ENCODE measurements at regions not wholly inside any gene's neighbourhood (a gene's known extent, or its start where the extent isn't known, plus 50 kb on each side); places are given as distances from the start of the nearest gene placed in this dataset.

DNA sequence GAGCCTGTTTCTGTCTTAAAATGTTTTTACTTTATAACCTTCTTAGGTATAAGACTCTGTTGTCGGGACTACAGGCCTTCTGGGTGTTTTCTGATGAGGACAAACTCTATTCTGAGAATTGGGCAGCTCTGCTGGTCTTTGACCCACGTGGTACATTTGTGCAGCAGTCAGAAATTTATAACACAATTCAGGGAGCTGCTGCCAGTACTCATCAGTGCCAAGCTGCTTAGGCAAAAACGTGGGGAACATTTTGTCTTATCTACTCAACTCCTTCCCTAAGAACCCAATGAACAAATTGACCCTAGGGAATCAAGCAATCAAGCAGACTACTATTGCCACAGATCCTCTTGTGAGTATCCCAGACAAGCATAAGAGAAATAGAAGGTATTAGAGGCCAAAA is 180.7 kb upstream of the PDZRN3 start:
- DNase-seq: no peak
- Histone ChIP-seq H3K36me3 (ENCODE audit: low read depth) (no peaks in the 10 kb centered on the region), H3K9me2 (ENCODE audit: insufficient read depth) (no peaks in the 10 kb centered on the region), H3K4me3 (no peak overlapping the region), H3K9ac (no peak overlapping the region), H2AFZ (no peak overlapping the region), H3K9me3 (ENCODE audit: low read depth) (no peaks in the 10 kb centered on the region), H3F3A (ENCODE audit: insufficient read depth) (no peaks in the 10 kb centered on the region), H3K27me3 (replicated peaks; ENCODE audit: insufficient read depth) (no peaks in the 10 kb centered on the region), H4K20me1 (ENCODE audit: insufficient read depth) (no peaks in the 10 kb centered on the region), H3K4me2 (ENCODE audit: unreplicated experiment) (no peak overlapping the region), H3K79me2 (ENCODE audit: insufficient read depth) (no peaks in the 10 kb centered on the region), H3K4me1 (ENCODE audit: insufficient read depth) (peaks cover 8% of the 10 kb centered on the region), H3K27ac (no peak overlapping the region)
- TF ChIP-seq EZH2 (IDR thresholded peaks at IDR 0.05; ENCODE audit: insufficient read depth, poor library complexity, severe bottlenecking): no peak
- TF ChIP-seq EZH2phosphoT487 (IDR thresholded peaks at IDR 0.05; ENCODE audit: insufficient read depth, low read depth): no peak
- in situ Hi-C loops (cut with MboI): no loop called here
- WGBS, 2 experiments (ENCODE audit: low coverage in 1 of 2, low lambda C conversion rate in 2 of 2, missing lambda C conversion rate in 2 of 2): 19 to 24% methylated on average over 3 of the region's 3 CpGs

DNA sequence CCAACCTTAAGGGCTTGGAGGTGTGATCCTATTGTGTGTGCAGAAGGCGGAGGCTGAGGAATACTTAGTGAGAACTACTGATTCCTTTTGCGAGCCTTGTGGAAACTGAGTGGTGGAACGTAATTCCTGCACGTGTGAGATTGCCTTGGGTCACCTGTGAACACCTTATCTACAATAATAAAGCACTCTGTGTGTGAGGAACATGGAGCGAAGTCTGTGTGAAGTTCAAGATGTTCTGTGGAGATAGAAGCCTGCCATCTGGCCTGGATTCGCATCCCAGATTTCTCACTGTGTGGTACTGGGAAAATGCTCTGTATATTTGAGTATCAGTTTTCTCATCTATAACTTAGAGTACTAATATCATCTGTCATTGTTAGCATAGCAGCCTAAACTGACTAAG is 179.5 kb upstream of the PDZRN3 start:
- TF ChIP-seq EZH2 (IDR thresholded peaks at IDR 0.05; ENCODE audit: insufficient read depth, poor library complexity, severe bottlenecking) (no peak), EZH2phosphoT487 (IDR thresholded peaks at IDR 0.05; ENCODE audit: insufficient read depth, low read depth) (no peak)
- no peaks in the 10 kb centered on the region for H3F3A ChIP-seq (ENCODE audit: insufficient read depth)
- no peak overlapping the region for H2AFZ ChIP-seq
- H3K4me1 ChIP-seq (ENCODE audit: insufficient read depth): peaks cover 8% of the 10 kb centered on the region
- H3K27me3 ChIP-seq (replicated peaks; ENCODE audit: insufficient read depth): no peaks in the 10 kb centered on the region
- H3K36me3 ChIP-seq (ENCODE audit: low read depth): no peaks in the 10 kb centered on the region
- H4K20me1 ChIP-seq (ENCODE audit: insufficient read depth): no peaks in the 10 kb centered on the region
- H3K79me2 ChIP-seq (ENCODE audit: insufficient read depth): no peaks in the 10 kb centered on the region
- H3K27ac ChIP-seq: no peak overlapping the region
- DNase-seq: no peak
- H3K4me2 ChIP-seq (ENCODE audit: unreplicated experiment): no peak overlapping the region
- H3K4me3 ChIP-seq: no peak overlapping the region
- H3K9ac ChIP-seq: no peak overlapping the region
- H3K9me2 ChIP-seq (ENCODE audit: insufficient read depth): no peaks in the 10 kb centered on the region
- WGBS, 2 experiments (ENCODE audit: low coverage in 1 of 2, low lambda C conversion rate in 2 of 2, missing lambda C conversion rate in 2 of 2): 86 to 96% methylated on average over 6 of the region's 6 CpGs
- in situ Hi-C loops (cut with MboI): no loop called here
- H3K9me3 ChIP-seq (ENCODE audit: low read depth): no peaks in the 10 kb centered on the region

DNA sequence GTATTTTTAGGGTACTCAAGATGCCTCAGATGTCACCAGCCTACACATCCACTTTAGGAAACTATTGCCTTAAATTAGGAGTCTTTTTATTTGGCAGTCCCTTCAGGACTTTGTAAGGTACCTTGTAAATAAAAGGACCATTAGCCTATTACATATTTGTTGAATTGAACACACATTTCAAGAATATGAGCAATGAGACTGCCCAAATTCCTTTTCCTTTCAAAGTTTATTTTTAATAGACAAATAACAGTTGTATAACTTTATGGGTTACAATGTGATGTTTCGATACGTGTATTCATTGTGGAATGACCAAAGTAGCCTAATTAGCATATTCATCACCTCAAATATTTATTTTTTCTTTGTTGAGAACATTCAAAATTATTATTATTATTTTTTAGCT is 176.7 kb upstream of the PDZRN3 start:
- Histone ChIP-seq H3K4me1 (ENCODE audit: insufficient read depth) (peaks cover 8% of the 10 kb centered on the region), H3K9ac (no peak overlapping the region), H3K36me3 (ENCODE audit: low read depth) (no peaks in the 10 kb centered on the region), H3K4me3 (no peak overlapping the region), H3K9me2 (ENCODE audit: insufficient read depth) (no peaks in the 10 kb centered on the region), H3F3A (ENCODE audit: insufficient read depth) (no peaks in the 10 kb centered on the region), H4K20me1 (ENCODE audit: insufficient read depth) (no peaks in the 10 kb centered on the region), H3K27ac (no peak overlapping the region), H3K4me2 (ENCODE audit: unreplicated experiment) (no peak overlapping the region), H2AFZ (no peak overlapping the region), H3K27me3 (replicated peaks; ENCODE audit: insufficient read depth) (no peaks in the 10 kb centered on the region), H3K79me2 (ENCODE audit: insufficient read depth) (no peaks in the 10 kb centered on the region), H3K9me3 (ENCODE audit: low read depth) (no peaks in the 10 kb centered on the region)
- in situ Hi-C loops (cut with MboI): no loop called here
- TF ChIP-seq EZH2 (IDR thresholded peaks at IDR 0.05; ENCODE audit: insufficient read depth, poor library complexity, severe bottlenecking) (no peak), EZH2phosphoT487 (IDR thresholded peaks at IDR 0.05; ENCODE audit: insufficient read depth, low read depth) (no peak)
- no peak for DNase-seq
- WGBS, 2 experiments (ENCODE audit: low coverage in 1 of 2, low lambda C conversion rate in 2 of 2, missing lambda C conversion rate in 2 of 2): 57 to 68% methylated on average over 2 of the region's 2 CpGs

DNA sequence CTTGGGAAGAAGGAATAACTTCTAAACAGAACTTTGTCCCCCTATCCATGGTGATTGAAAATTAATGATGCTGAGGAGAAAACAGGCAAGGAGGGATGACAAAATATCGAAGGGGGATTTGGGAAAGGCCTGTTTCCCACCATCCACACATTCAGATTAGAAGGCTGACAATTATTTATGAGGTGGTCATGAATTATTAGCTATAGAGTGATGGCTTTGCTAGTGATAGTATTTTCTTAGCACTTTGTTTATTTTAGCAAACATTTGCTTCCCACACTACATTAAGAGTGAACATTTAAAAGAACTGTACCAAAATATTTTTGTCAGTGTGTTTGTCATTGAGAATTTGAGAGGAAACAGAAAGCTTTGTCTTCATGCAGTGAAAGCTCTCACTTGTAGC is 172.6 kb upstream of the PDZRN3 start:
- Histone ChIP-seq H3K4me2 (ENCODE audit: unreplicated experiment) (no peak overlapping the region), H3K79me2 (ENCODE audit: insufficient read depth) (no peaks in the 10 kb centered on the region), H3K27ac (no peak overlapping the region), H2AFZ (no peak overlapping the region), H3K9me3 (ENCODE audit: low read depth) (no peaks in the 10 kb centered on the region), H3K4me1 (ENCODE audit: insufficient read depth) (peaks cover 8% of the 10 kb centered on the region), H4K20me1 (ENCODE audit: insufficient read depth) (no peaks in the 10 kb centered on the region), H3K4me3 (no peak overlapping the region), H3F3A (ENCODE audit: insufficient read depth) (no peaks in the 10 kb centered on the region), H3K36me3 (ENCODE audit: low read depth) (no peaks in the 10 kb centered on the region), H3K9me2 (ENCODE audit: insufficient read depth) (no peaks in the 10 kb centered on the region), H3K27me3 (replicated peaks; ENCODE audit: insufficient read depth) (no peaks in the 10 kb centered on the region), H3K9ac (no peak overlapping the region)
- no peak for DNase-seq
- 88 to 90% methylated on average over 1 of the region's 1 CpG for WGBS, 2 experiments (ENCODE audit: low coverage in 1 of 2, low lambda C conversion rate in 2 of 2, missing lambda C conversion rate in 2 of 2)
- TF ChIP-seq EZH2phosphoT487 (IDR thresholded peaks at IDR 0.05; ENCODE audit: insufficient read depth, low read depth) (no peak), EZH2 (IDR thresholded peaks at IDR 0.05; ENCODE audit: insufficient read depth, poor library complexity, severe bottlenecking) (no peak)
- in situ Hi-C loops (cut with MboI): no loop called here

DNA sequence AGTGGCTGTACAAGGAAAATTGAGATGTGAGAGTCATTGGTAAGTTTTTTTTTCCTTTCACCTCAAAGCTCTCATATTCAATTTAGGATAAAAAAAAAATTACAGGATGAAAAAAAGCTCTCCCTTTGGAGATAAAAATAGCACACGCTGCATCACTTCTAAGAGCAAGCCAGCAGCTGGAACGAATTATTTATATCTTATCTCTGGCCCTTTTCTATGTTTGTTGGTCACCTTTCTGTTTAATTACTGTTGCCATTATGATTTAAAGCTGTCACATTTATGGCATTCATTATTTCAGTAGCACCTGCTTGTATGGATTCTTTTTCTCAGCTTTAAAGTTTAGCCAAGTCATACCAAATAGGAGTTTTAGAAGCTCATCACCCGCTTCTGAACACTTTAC is 171.6 kb upstream of the PDZRN3 start:
- no peak overlapping the region for H2AFZ ChIP-seq
- no peaks in the 10 kb centered on the region for H3K27me3 ChIP-seq (replicated peaks; ENCODE audit: insufficient read depth)
- WGBS, 2 experiments (ENCODE audit: low coverage in 1 of 2, low lambda C conversion rate in 2 of 2, missing lambda C conversion rate in 2 of 2): 65 to 70% methylated on average over 3 of the region's 3 CpGs
- in situ Hi-C loops (cut with MboI): no loop called here
- no peaks in the 10 kb centered on the region for H3K9me2 ChIP-seq (ENCODE audit: insufficient read depth)
- no peaks in the 10 kb centered on the region for H3K36me3 ChIP-seq (ENCODE audit: low read depth)
- peaks cover 3% of the 10 kb centered on the region for H3K4me1 ChIP-seq (ENCODE audit: insufficient read depth)
- no peak overlapping the region for H3K4me2 ChIP-seq (ENCODE audit: unreplicated experiment)
- TF ChIP-seq EZH2phosphoT487 (IDR thresholded peaks at IDR 0.05; ENCODE audit: insufficient read depth, low read depth): no peak
- H3K27ac ChIP-seq: no peak overlapping the region
- no peaks in the 10 kb centered on the region for H4K20me1 ChIP-seq (ENCODE audit: insufficient read depth)
- H3K9ac ChIP-seq: no peak overlapping the region
- no peaks in the 10 kb centered on the region for H3K79me2 ChIP-seq (ENCODE audit: insufficient read depth)
- H3K9me3 ChIP-seq (ENCODE audit: low read depth): no peaks in the 10 kb centered on the region
- DNase-seq: no peak
- no peak overlapping the region for H3K4me3 ChIP-seq
- no peaks in the 10 kb centered on the region for H3F3A ChIP-seq (ENCODE audit: insufficient read depth)

Measured in GM23248 (cell line).